HG03457 (cell line): ENCODE measurements at regions not wholly inside any gene's neighbourhood (a gene's known extent, or its start where the extent isn't known, plus 50 kb on each side); places are given as distances from the start of the nearest gene placed in this dataset.
"Not testable (repeated sequence)": the region's sequence is repeated elsewhere in the genome, so short reads cannot be mapped to it uniquely, and the experiment has no call there.

Experiments
- ATAC-seq: cut with Tn5 transposase; IDR thresholded peaks from one replicate; pipeline ENCODE4 v1.9.1; 2021; ENCODE audit warnings: moderate number of reproducible peaks; ENCODE audit not compliant: unreplicated experiment

DNA sequence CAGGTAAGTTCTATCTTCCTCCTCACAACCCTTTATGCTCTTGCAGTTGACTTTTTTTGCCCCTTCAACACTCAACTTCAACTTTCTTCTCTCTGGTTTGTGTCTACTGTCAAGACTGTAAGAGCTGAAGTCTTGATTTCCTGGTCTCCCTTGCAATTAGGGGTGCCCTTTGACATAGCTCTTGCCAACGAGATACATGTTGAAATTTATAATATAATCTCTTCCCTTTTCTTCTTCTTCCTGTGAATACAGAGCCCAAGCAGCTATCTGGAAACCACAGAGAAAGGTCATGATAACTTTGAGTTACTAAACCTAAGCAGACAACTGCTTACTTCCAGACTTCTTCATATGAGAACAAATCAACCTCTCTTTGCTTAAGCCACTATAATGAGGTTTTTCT lies 163.5 kb downstream of the MC4R start:
- no peak for ATAC-seq

DNA sequence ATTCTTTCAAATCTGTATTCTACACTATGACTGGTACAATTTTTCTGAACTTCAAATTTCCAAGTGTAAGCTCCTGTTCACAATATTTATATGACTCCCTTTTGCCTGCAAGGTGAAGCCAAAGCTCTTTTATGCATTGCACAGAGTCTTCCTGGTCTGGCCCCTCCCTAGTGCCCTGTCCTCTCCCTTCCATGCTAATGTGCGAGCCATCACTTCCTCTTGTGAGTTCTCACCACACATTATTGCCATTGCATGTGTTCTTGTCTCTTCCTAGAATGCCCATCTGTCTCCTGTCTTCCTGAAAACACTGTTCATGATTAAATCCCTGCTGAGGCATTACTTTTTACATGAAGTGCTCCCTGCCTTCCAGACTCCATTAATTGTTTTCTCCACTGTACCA lies 169.9 kb downstream of the MC4R start:
- ATAC-seq: no peak

- no peak for ATAC-seq
Measured at GRCh38 chr18:60200558-60200957, 172.0 kb downstream of the MC4R start.

DNA sequence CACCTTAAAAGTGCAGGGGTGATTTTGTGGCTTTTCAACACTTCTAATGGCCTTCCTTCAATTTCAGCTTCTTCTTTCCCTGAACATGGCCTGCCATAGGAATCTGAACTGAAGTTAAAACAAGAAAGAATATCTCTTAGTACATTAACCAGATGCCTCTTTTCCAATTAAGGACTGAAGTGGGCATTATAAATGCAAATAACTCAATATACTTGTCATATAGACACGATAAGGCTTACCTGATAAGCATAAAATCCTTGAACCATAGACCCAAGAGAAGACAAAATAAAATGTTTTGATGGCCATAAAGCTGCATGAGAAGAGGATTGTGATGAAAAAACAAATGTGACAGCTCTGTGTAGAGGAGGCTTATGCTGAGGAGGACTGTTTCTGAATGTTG lies 173.1 kb downstream of the MC4R start:
- no peak for ATAC-seq

- no peak for ATAC-seq
Measured at GRCh38 chr18:60197671-60198462, 174.7 kb downstream of the MC4R start.

- ATAC-seq: no peak
Measured at GRCh38 chr18:60196836-60197606, 175.6 kb downstream of the MC4R start.

DNA sequence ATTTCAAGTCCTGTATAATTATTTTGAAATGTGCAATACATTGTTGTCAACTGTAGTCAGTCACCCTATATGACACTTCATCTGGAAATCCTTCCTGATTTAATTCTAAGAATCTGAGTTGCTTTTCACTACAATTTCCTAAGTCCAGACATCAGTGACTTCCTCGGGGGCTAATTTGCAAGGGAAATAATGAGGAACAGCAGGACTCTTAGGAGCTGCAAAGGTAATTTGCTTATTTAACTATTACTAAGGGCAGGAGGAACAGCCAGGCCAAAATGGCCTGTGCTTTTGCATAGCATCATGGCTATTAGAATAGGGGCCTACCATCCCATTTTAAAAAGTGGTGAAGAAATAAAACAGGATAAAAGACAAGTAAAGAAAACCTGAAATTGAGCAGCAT lies 178.8 kb downstream of the MC4R start:
- no peak for ATAC-seq

DNA sequence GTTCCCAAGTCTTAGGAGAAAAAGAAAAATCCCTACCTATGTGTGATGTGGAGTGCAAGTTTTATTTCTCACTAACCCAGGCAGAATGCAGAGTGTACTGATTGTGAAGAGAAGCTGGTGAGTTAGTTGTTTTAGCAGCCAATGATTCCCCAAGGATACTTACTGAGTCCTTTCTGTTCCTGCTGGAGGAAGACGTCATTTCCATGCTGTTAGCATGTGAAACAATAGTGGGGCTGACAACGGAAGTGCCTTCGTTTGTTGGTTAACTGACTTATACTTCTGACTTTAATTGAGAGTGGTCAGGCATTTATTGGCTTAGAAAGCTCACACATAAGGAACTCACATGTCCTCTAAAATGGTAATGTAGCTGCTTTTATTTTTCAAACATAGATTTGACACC lies 180.6 kb downstream of the MC4R start:
- ATAC-seq: no peak

DNA sequence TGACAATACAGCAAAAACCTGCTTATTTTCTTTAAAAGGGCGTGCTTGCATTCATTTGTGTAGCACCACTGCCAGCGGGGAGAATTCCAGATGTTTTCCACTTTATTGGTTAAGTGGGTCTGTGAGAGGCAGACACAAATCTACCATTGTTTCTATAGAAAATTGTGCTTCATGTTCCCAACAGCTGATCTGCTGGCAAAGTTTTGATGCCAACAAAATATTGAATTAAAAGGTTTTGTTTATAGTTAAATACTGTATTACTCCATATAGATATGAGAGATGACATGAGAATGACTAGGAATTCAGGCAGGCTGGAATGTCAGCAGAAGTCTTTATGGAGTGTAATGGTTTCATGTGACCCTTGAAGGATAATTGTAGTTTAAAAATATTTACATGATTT lies 182.7 kb downstream of the MC4R start:
- ATAC-seq: no peak

- ATAC-seq: no peak
Measured at GRCh38 chr18:60188958-60189357, 183.6 kb downstream of the MC4R start.

DNA sequence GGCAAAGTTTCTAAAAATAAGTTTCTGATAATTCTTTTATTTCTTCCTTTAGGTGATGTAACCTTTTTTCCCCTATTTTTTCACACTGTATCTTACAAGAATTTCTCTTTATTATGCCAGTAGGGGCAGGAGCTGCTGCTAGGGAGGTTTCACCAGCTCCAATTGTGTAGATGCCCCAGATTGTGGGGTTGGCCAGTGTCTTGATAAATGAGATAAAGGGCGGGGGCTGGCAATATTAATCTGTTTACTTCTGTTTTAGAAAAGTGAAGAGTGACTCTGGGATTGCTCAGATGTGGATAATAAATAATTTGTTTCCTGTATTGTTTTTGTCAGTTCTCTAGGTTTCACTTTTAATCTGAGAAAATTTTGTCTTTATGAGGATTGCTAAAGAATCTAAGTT lies 190.4 kb downstream of the MC4R start:
- no peak for ATAC-seq

DNA sequence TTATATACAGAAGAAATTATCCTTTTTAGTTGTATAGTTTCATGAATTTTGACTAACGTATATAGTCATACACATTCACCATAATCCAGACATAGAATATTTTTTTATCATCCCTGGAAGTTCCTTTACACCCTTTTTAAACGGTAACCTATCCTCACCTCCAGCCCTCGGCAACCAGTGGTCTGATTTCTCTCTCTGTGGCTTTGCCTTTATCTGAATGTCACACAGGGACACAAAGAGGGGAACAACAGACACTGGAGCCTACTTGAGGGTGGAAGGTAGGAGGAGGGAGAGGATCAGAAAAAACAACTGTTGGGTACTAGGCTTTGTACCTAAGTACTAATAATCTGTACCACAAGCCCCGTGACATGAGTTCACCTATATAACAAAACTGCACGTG lies 191.9 kb downstream of the MC4R start:
- ATAC-seq: no peak

DNA sequence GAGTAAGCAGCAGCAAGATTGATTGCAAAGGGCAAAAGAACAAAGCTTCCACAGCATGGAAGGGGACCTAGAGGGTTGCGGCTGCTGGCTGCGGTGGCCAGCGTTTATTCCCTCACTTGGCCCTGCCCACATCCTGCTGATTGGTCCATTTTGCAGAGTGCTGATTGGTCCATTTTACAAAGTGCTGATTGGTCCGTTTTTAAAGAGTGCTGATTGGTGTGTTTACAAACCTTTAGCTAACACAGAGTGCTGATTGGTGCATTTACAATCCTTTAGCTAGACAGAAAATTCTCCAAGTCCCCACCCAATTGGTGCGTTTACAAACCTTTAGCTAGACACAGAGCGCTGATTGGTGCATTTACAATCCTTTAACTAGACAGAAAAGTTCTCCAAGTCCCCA lies 194.4 kb downstream of the MC4R start:
- not testable (repeated sequence) for ATAC-seq

- ATAC-seq: no peak
Measured at GRCh38 chr18:60176259-60176658, 196.3 kb downstream of the MC4R start.

DNA sequence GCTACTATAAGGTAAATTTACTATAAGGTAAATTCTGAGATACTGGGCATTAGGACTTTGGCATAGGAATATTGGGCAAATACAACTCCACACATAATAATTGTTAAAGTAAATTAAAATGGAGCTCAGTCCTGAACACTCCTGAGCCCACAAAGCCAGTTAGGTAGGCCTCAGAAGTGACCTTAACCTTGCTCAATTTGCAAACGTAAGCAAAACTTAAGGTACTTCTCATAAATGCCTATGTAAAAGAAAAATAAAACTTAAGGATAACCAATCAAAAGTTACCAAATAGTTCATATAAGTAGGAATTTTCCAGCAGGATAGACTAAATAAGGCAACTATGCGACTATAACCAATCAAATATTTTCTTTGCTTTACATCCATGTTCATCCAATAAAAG lies 197.7 kb downstream of the MC4R start:
- ATAC-seq: no peak

GRCh38 chr18:60172030-60172429 lies 200.5 kb downstream of the MC4R start:
- no peak for ATAC-seq

- peak; percentile 96 for ATAC-seq
Measured at GRCh38 chr18:60163622-60164021, 209.0 kb downstream of the MC4R start.

GRCh38 chr18:60162388-60162787 lies 210.2 kb downstream of the MC4R start:
- no peak for ATAC-seq

DNA sequence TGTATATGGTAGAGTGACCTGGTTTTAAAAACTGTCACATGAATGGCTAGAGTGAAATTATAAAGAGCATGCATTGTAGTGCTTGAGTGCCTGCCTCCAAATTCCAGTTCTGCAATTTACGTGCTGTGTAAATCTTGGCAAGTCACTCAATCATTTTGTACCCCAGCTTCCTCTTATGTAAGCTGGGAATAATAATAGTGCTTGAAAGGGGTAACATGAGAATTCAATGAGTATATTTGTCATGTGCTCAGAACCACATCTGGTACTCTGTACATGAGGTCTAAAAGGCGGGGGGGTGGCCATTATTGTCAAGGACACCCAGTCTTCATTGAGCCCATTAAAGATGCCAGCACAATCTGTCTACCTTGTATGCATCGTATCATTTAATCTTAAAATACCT lies 214.8 kb downstream of the MC4R start:
- ATAC-seq: no peak

DNA sequence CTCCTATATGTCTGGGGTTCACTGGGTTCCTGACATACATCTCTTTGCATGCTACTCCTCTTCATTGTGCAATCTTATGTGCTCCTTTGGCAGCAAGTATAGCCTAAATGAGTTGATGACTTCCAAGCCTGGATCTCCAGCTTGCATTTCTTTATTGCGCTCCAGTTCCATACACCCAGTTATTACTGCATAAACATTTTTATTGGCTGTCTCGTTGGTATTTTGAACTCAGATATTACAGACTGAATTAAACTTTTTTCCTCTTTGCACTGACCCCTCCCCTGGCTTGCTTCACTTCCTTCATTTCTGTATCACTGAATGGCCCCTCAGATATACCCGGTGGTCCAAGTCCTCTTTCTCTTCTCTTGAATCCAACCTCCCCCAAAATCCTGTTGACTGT lies 219.2 kb downstream of the MC4R start:
- no peak for ATAC-seq

DNA sequence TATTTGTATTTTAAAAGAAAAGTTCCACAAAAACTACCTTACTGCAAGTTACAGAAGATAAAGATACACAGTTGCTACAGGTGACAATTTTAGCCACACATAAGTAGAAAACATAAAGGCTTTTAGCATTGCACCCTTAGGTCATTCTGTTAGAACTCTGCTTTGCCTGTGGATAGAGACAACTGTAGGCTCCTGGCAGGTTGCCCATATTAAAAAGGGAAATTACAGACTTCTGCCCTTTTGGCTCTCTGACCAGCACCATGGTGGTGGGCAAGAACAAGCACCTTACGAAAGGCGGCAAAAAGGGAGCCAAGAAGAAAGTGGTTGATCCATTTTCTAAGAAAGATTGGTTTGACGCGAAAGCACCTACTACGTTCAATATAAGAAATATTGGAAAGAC lies 223.3 kb downstream of the MC4R start:
- ATAC-seq: no peak

GRCh38 chr18:60147323-60147722 lies 225.3 kb downstream of the MC4R start:
- ATAC-seq: no peak
